H1 (cell line): ENCODE measurements at regions not wholly inside any gene's neighbourhood (a gene's known extent, or its start where the extent isn't known, plus 50 kb on each side); places are given as distances from the start of the nearest gene placed in this dataset.

ENCODE experiments used
- CTCF ChIA-PET: fragments of 300-600 bp; sonication (Branson Sonifier 250); formaldehyde crosslinking; loops from one replicate; lab custom pipeline; 2021; ENCODE audit not compliant: partially characterized antibody; lab: Charles Lee
- POLR2A ChIA-PET: fragments of 300-600 bp; sonication (Branson Sonifier 250); formaldehyde crosslinking; loops from one replicate; lab custom pipeline; 2021; ENCODE audit warnings: inconsistent platforms; ENCODE audit not compliant: partially characterized antibody; lab: Charles Lee
- DNase-seq, 2 experiments: peaks; one replicate each; pipeline versions ENCODE4 v3.0.0 to v3.0.0-alpha.2; 2010 to 2022; ENCODE audit warnings: low spot score in 2 of 2, low read depth in 1 of 2, mixed read lengths in 1 of 2
- FAIRE-seq: peaks from 2 replicates; lab custom pipeline; 2011; peaks lifted over from hg19 to GRCh38; lab: Jason Lieb, UNC
- H2AFZ ChIP-seq: 2 replicates; pipeline ENCODE4 v1.8.1; 2012; ENCODE audit warnings: low read length, inconsistent platforms
- H2AK5ac ChIP-seq: 2 replicates; pipeline ENCODE4 v1.6.1; 2013; ENCODE audit warnings: low read depth, low read length
- H2BK120ac ChIP-seq: replicated peaks from 2 replicates; pipeline ENCODE3; 2013; ENCODE audit warnings: low read depth, low read length, inconsistent platforms
- H2BK12ac ChIP-seq: 2 replicates; pipeline ENCODE4 v1.6.1; 2013; ENCODE audit warnings: low read depth, low read length
- H2BK15ac ChIP-seq: 2 replicates; pipeline ENCODE4 v1.6.1; 2013; ENCODE audit warnings: low read length
- H2BK20ac ChIP-seq: 2 replicates; pipeline ENCODE4 v1.6.1; 2013; ENCODE audit warnings: low read length
- H2BK5ac ChIP-seq: 2 replicates; pipeline ENCODE4 v1.6.1; 2013; ENCODE audit warnings: low read depth, low read length
- H3K14ac ChIP-seq: 2 replicates; pipeline ENCODE4 v1.6.1; 2013; ENCODE audit warnings: inconsistent platforms; ENCODE audit not compliant: insufficient read length
- H3K18ac ChIP-seq: 2 replicates; pipeline ENCODE4 v1.6.1; 2013; ENCODE audit warnings: low read length; ENCODE audit errors: extremely low read depth
- H3K23ac ChIP-seq: 2 replicates; pipeline ENCODE4 v1.6.1; 2013; ENCODE audit warnings: inconsistent platforms; ENCODE audit not compliant: insufficient read length
- H3K23me2 ChIP-seq: 2 replicates; pipeline ENCODE4 v1.6.1; 2013; ENCODE audit warnings: low read depth, low read length
- H3K27ac ChIP-seq: 2 replicates; pipeline ENCODE4 v1.6.1; 2011; ENCODE audit warnings: low read depth, low read length, inconsistent platforms
- H3K27me3 ChIP-seq, 4 experiments: replicated peaks in 1 of 4; 1 replicate in 1 of 4; 2 replicates in 3 of 4; pipeline versions ENCODE4 v1.6.1 to v1.8.1; 2011 to 2013; ENCODE audit warnings: low read length in 3 of 4, mild to moderate bottlenecking in 3 of 4, inconsistent platforms in 2 of 4, mixed read lengths in 2 of 4, moderate library complexity in 1 of 4; ENCODE audit not compliant: control insufficient read depth in 3 of 4, insufficient read depth in 3 of 4; ENCODE audit errors: extremely low read depth in 1 of 4
- H3K36me3 ChIP-seq, 4 experiments: 2 replicates each; pipeline versions ENCODE4 v1.6.1 to v1.8.1; 2011 to 2013; ENCODE audit warnings: mild to moderate bottlenecking in 4 of 4, low read length in 3 of 4, moderate library complexity in 2 of 4, control low read depth in 1 of 4, inconsistent platforms in 1 of 4; ENCODE audit not compliant: insufficient read depth in 4 of 4, control insufficient read depth in 2 of 4
- H3K4ac ChIP-seq: replicated peaks from 2 replicates; pipeline ENCODE3; 2013; ENCODE audit warnings: low read length, low read depth, mixed read lengths, inconsistent platforms; ENCODE audit not compliant: insufficient read length
- H3K4me1 ChIP-seq, 4 experiments: replicated peaks in 1 of 4; 1 replicate in 1 of 4; 2 replicates in 3 of 4; pipeline versions ENCODE4 v1.6.1 to v1.8.1; 2011 to 2013; ENCODE audit warnings: low read length in 3 of 4, inconsistent platforms in 2 of 4, mixed read lengths in 1 of 4; ENCODE audit not compliant: insufficient read depth in 4 of 4, control insufficient read depth in 3 of 4
- H3K4me2 ChIP-seq, 2 experiments: 2 replicates each; pipeline versions ENCODE4 v1.6.1 to v1.8.1; 2011 to 2013; ENCODE audit warnings: low read depth in 2 of 2, low read length in 2 of 2, control low read depth in 1 of 2, inconsistent platforms in 1 of 2, mild to moderate bottlenecking in 1 of 2; ENCODE audit not compliant: insufficient read depth in 1 of 2
- H3K4me3 ChIP-seq, 4 experiments: fragments of 200-600, 300-600 bp in 1 of 4; sonication (generic), shearing (Covaris generic), sonication (Bioruptor Twin) in 1 of 4; 2 replicates each; pipeline versions ENCODE4 v1.5.1 to v1.8.1; 2011 to 2016; ENCODE audit warnings: low read length in 4 of 4, low read depth in 3 of 4, control low read depth in 2 of 4, inconsistent platforms in 2 of 4, mild to moderate bottlenecking in 2 of 4, mixed read lengths in 1 of 4, moderate library complexity in 1 of 4; ENCODE audit not compliant: insufficient read depth in 2 of 4; ENCODE audit errors: extremely low read depth in 1 of 4
- H3K56ac ChIP-seq: replicated peaks from 2 replicates; pipeline ENCODE3; 2013; ENCODE audit warnings: low read depth, mild to moderate bottlenecking, mixed read lengths, low read length, inconsistent platforms; ENCODE audit not compliant: insufficient read length
- H3K79me1 ChIP-seq: 2 replicates; pipeline ENCODE4 v1.6.1; 2013; ENCODE audit warnings: low read depth, low read length, control low read depth
- H3K79me2 ChIP-seq, 2 experiments: 2 replicates each; pipeline versions ENCODE4 v1.6.1 to v1.8.1; 2012 to 2013; ENCODE audit warnings: low read length in 2 of 2, mild to moderate bottlenecking in 2 of 2, inconsistent platforms in 1 of 2; ENCODE audit not compliant: insufficient read depth in 2 of 2, control insufficient read depth in 1 of 2
- H3K9ac ChIP-seq, 4 experiments: replicated peaks in 1 of 4; 1 replicate in 1 of 4; 2 replicates in 3 of 4; pipeline versions ENCODE4 v1.6.1 to v1.8.1; 2011 to 2013; ENCODE audit warnings: low read depth in 3 of 4, low read length in 3 of 4, control low read depth in 2 of 4, mild to moderate bottlenecking in 2 of 4, moderate library complexity in 2 of 4, inconsistent platforms in 1 of 4; ENCODE audit errors: extremely low read depth in 1 of 4
- H3K9me3 ChIP-seq, 2 experiments: 2 replicates each; pipeline versions ENCODE4 v1.6.1 to v1.8.1; 2012 to 2013; ENCODE audit warnings: mild to moderate bottlenecking in 2 of 2, moderate library complexity in 2 of 2, control low read depth in 1 of 2, inconsistent platforms in 1 of 2, low read depth in 1 of 2, low read length in 1 of 2, mixed read lengths in 1 of 2; ENCODE audit not compliant: insufficient read depth in 2 of 2
- H4K20me1 ChIP-seq, 2 experiments: replicated peaks in 1 of 2; 2 replicates each; pipeline versions ENCODE3 to v1.8.1; 2011 to 2013; ENCODE audit warnings: inconsistent platforms in 2 of 2, low read length in 2 of 2, mild to moderate bottlenecking in 1 of 2; ENCODE audit not compliant: insufficient read depth in 2 of 2, control insufficient read depth in 1 of 2
- H4K5ac ChIP-seq: 2 replicates; pipeline ENCODE4 v1.6.1; 2013; ENCODE audit warnings: low read length, low read depth, mixed read lengths, inconsistent platforms; ENCODE audit not compliant: insufficient read length
- H4K8ac ChIP-seq: 2 replicates; pipeline ENCODE4 v1.8.0; 2013; ENCODE audit warnings: mild to moderate bottlenecking, moderate library complexity, low read length, inconsistent platforms; ENCODE audit not compliant: insufficient read depth; ENCODE audit errors: extremely low read depth
- H4K91ac ChIP-seq: replicated peaks from 2 replicates; pipeline ENCODE3; 2013; ENCODE audit warnings: low read length, mixed read lengths, inconsistent platforms; ENCODE audit not compliant: insufficient read length
- BACH1 ChIP-seq: IDR thresholded peaks from 2 replicates; pipeline ENCODE4 v1.6.1; 2012; ENCODE audit warnings: low read length, improper control_type of control experiment
- CREB1 ChIP-seq: IDR thresholded peaks from 2 replicates; pipeline ENCODE4 v1.6.1; 2012; ENCODE audit warnings: inconsistent platforms
- GTF2F1 ChIP-seq: IDR thresholded peaks from 2 replicates; pipeline ENCODE4 v1.6.1; 2012; ENCODE audit warnings: low read depth, low read length, improper control_type of control experiment, borderline replicate concordance
- WGBS, 2 experiments: shearing (Covaris generic) in 1 of 2; methylation state at CpG; one replicate each; pipeline versions ENCODE4 v1.1.6 to v1.1.7; 2013 to 2015; ENCODE audit warnings: low lambda C conversion rate in 2 of 2, mixed read lengths in 2 of 2, inconsistent platforms in 1 of 2, low coverage in 1 of 2, missing lambda C conversion rate in 1 of 2; ENCODE audit not compliant: insufficient replicate concordance in 2 of 2, insufficient coverage in 1 of 2, insufficient read length in 1 of 2; ENCODE audit errors: extremely low coverage in 1 of 2, missing lambda C conversion rate in 1 of 2; 5-methylcytosine and 5-hydroxymethylcytosine counted together

DNA sequence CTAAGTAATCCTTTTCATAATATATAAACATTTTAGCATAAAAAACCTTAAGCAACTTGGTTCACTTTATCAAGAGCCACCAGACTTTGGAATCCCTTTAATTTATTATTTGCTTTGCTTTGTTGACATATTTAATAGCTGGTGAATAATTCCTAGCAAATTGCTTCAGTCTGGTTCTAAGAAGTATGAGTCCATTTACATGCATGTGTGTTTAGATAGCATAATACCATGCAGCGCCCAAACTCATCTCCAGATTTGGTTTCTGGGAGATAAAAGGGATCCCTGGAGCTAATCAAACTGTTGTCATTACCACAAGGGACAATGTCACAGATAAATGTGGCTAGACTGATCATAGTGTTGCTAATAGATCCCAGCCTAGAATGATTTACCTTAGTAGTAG is 111.8 kb downstream of the TMEM144 start:
- no peak overlapping the region for H2BK15ac ChIP-seq

More for the DNA sequence above, 111.8 kb downstream of the TMEM144 start:
- H2AFZ ChIP-seq: no peak overlapping the region
- H3K56ac ChIP-seq: no peak overlapping the region
- no peak overlapping the region for H2BK120ac ChIP-seq
- no peak overlapping the region for H2AK5ac ChIP-seq
- no peaks in the 10 kb centered on the region for H3K36me3 ChIP-seq
- H3K4ac ChIP-seq: no peak overlapping the region
- FAIRE-seq (no peak), DNase-seq (no peak)
- CTCF ChIA-PET: interaction anchor here (0.8 to 1.5 kb wide), 2 partner anchors 10 to 18 kb away, joined by 3 read pairs; no protein-coding TSS in a partner anchor
- no peaks in the 10 kb centered on the region for H4K20me1 ChIP-seq
- 84% methylated on average over 1 of the region's 1 CpG; no CpG with 5 or more reads in 1 of the 2 experiments for WGBS, 2 experiments
- H3K9me3 ChIP-seq: 0 out of 4 replicates have a peak, but pooled peaks cover 0 to 3% of the 10 kb centered on the region in 2 experiments
- H3K27ac ChIP-seq: no peak overlapping the region
- H3K4me2 ChIP-seq: no peak overlapping the region
- H2BK12ac ChIP-seq: no peak overlapping the region
- no peak overlapping the region for H3K4me3 ChIP-seq
- no peaks in the 10 kb centered on the region for H3K27me3 ChIP-seq
- H3K23me2 ChIP-seq: no peaks in the 10 kb centered on the region
- no peak overlapping the region for H4K8ac ChIP-seq
- TF ChIP-seq BACH1 (no peak), CREB1 (no peak), GTF2F1 (no peak)
- no peak overlapping the region for H2BK5ac ChIP-seq
- H3K79me1 ChIP-seq: no peaks in the 10 kb centered on the region
- peaks cover 0 to under 1% (median 0%) of the 10 kb centered on the region in 4 experiments; a peak in 1 of 7 replicates for H3K4me1 ChIP-seq
- H3K23ac ChIP-seq: no peak overlapping the region
- no peak overlapping the region for H4K5ac ChIP-seq
- POLR2A ChIA-PET: no interaction called here
- no peak overlapping the region for H3K18ac ChIP-seq
- H3K14ac ChIP-seq: no peak overlapping the region
- no peak overlapping the region for H3K9ac ChIP-seq
- no peaks in the 10 kb centered on the region for H3K79me2 ChIP-seq
- H2BK20ac ChIP-seq: no peak overlapping the region
- H4K91ac ChIP-seq: no peak overlapping the region
